ENCODE measurements at regions not wholly inside any gene's neighbourhood (a gene's known extent, or its start where the extent isn't known, plus 50 kb on each side); places are given as distances from the start of the nearest gene placed in this dataset.

- no peak for DNase-seq
These were observed 334.1 kb downstream of the SHANK2 start for GRCh38 chr11:70918242-70918641.

GRCh38 chr11:70921804-70922203 lies 330.6 kb downstream of the SHANK2 start:
- DNase-seq = no peak

- DNase-seq = no peak
These were observed 328.3 kb downstream of the SHANK2 start for GRCh38 chr11:70924108-70924507.

- DNase-seq = no peak
These were observed 327.1 kb downstream of the SHANK2 start for GRCh38 chr11:70925238-70925637.

GRCh38 chr11:70926543-70927201 lies 325.7 kb downstream of the SHANK2 start:
- no peak for DNase-seq

- no peak for DNase-seq
These were observed 323.4 kb downstream of the SHANK2 start for GRCh38 chr11:70928854-70929598.

- DNase-seq = no peak
These were observed 322.2 kb downstream of the SHANK2 start for GRCh38 chr11:70930215-70930614.

GRCh38 chr11:70931430-70931829 lies 320.9 kb downstream of the SHANK2 start:
- DNase-seq = no peak

- no peak for DNase-seq
These were observed 318.3 kb downstream of the SHANK2 start for GRCh38 chr11:70933981-70934583.

- DNase-seq = no peak
These were observed 317.2 kb downstream of the SHANK2 start for GRCh38 chr11:70935006-70935768.

GRCh38 chr11:70942593-70942992 lies 309.8 kb downstream of the SHANK2 start:
- DNase-seq = no peak

GRCh38 chr11:70944141-70944540 lies 308.2 kb downstream of the SHANK2 start:
- DNase-seq = no peak

GRCh38 chr11:70944636-70945035 lies 307.7 kb downstream of the SHANK2 start:
- DNase-seq = no peak

GRCh38 chr11:70948398-70948797 lies 304.0 kb downstream of the SHANK2 start:
- no peak for DNase-seq

GRCh38 chr11:70948855-70949531 lies 303.4 kb downstream of the SHANK2 start:
- DNase-seq = no peak

GRCh38 chr11:70951139-70951804 lies 301.1 kb downstream of the SHANK2 start:
- no peak for DNase-seq

GRCh38 chr11:70952191-70952590 lies 300.2 kb downstream of the SHANK2 start:
- no peak for DNase-seq

GRCh38 chr11:70953720-70954119 lies 298.7 kb downstream of the SHANK2 start:
- DNase-seq = no peak

- DNase-seq = no peak
These were observed 297.9 kb downstream of the SHANK2 start for GRCh38 chr11:70954471-70954870.

All from NCI-H226 (cell line).